IMR-90 (cell line): ENCODE measurements at regions not wholly inside any gene's neighbourhood (a gene's known extent, or its start where the extent isn't known, plus 50 kb on each side); places are given as distances from the start of the nearest gene placed in this dataset.

Source experiments
- ATAC-seq: fragments of 200-7000 bp; cut with Tn5 transposase; 2 replicates; pipeline ENCODE4 v1.9.1; 2020; ENCODE audit warnings: low read depth, mild to moderate bottlenecking, moderate library complexity
- BruUV-seq: library from RNA; stranded (reverse); fragments of 400-500 nt; replicated peaks from 2 replicates; lab custom pipeline; 2021; lab: Mats Ljungman, UMichigan
- CTCF ChIA-PET: fragments of 300-600 bp; formaldehyde crosslinking; extraction: SDS; loops from one replicate; lab custom pipeline; 2021; ENCODE audit warnings: antibody characterized with exemption; lab: Yijun Ruan, JAX
- POLR2A ChIA-PET: fragments of 300-600 bp; sonication (Branson Sonifier 250); formaldehyde crosslinking; loops from one replicate; lab custom pipeline; 2022; ENCODE audit warnings: antibody characterized with exemption; ENCODE audit not compliant: unreplicated experiment; lab: Charles Lee
- DNase-seq: peaks from one replicate; pipeline ENCODE4 v3.0.0; 2013
- H2AFZ ChIP-seq: replicated peaks from 2 replicates; pipeline ENCODE3; 2013; ENCODE audit warnings: low read length, mild to moderate bottlenecking; ENCODE audit not compliant: poor library complexity
- H2AK5ac ChIP-seq: 2 replicates; pipeline ENCODE4 v1.6.1; 2013; ENCODE audit warnings: low read depth, low read length, inconsistent platforms
- H2AK9ac ChIP-seq: replicated peaks from 2 replicates; pipeline ENCODE3; 2013; ENCODE audit warnings: mild to moderate bottlenecking, low read depth, low read length, moderate library complexity; ENCODE audit not compliant: poor library complexity
- H2BK120ac ChIP-seq: 2 replicates; pipeline ENCODE4 v1.6.1; 2013; ENCODE audit warnings: low read depth, low read length, inconsistent platforms
- H2BK15ac ChIP-seq: 3 replicates; pipeline ENCODE4 v1.6.1; 2013; ENCODE audit warnings: low read depth, low read length, inconsistent platforms
- H2BK20ac ChIP-seq: 2 replicates; pipeline ENCODE4 v1.6.1; 2013; ENCODE audit warnings: low read depth, mild to moderate bottlenecking, inconsistent platforms, low read length, moderate library complexity
- H2BK5ac ChIP-seq: 2 replicates; pipeline ENCODE4 v1.6.1; 2013; ENCODE audit warnings: mild to moderate bottlenecking, low read depth, low read length, inconsistent platforms; ENCODE audit not compliant: poor library complexity, severe bottlenecking
- H3K14ac ChIP-seq: replicated peaks from 2 replicates; pipeline ENCODE4 v1.6.1; 2013; ENCODE audit warnings: low read depth, low read length, inconsistent platforms
- H3K18ac ChIP-seq: 2 replicates; pipeline ENCODE4 v1.6.1; 2013; ENCODE audit warnings: low read depth, low read length, control low read depth
- H3K23ac ChIP-seq: 2 replicates; pipeline ENCODE4 v1.6.1; 2013; ENCODE audit warnings: low read depth, low read length, inconsistent platforms
- H3K27ac ChIP-seq: 2 replicates; pipeline ENCODE4 v1.5.1; 2013; ENCODE audit warnings: mild to moderate bottlenecking, control low read depth, low read length; ENCODE audit not compliant: insufficient read depth
- H3K27me3 ChIP-seq: 2 replicates; pipeline ENCODE4 v1.6.1; 2013; ENCODE audit warnings: low read length; ENCODE audit not compliant: control insufficient read depth, insufficient read depth
- H3K36me3 ChIP-seq: 2 replicates; pipeline ENCODE4 v1.6.1; 2013; ENCODE audit warnings: low read length, mixed read lengths; ENCODE audit not compliant: control insufficient read depth, insufficient read depth
- H3K4ac ChIP-seq: 2 replicates; pipeline ENCODE4 v1.6.1; 2013; ENCODE audit warnings: low read depth, low read length, inconsistent platforms
- H3K4me1 ChIP-seq: 2 replicates; pipeline ENCODE4 v1.6.1; 2013; ENCODE audit warnings: low read length, mixed read lengths; ENCODE audit not compliant: control insufficient read depth, insufficient read depth
- H3K4me2 ChIP-seq: 2 replicates; pipeline ENCODE4 v1.6.1; 2013; ENCODE audit warnings: low read depth, mild to moderate bottlenecking, control low read depth, low read length, moderate library complexity
- H3K4me3 ChIP-seq: 2 replicates; pipeline ENCODE4 v1.5.1; 2013; ENCODE audit warnings: low read depth, mild to moderate bottlenecking, control low read depth, low read length, moderate library complexity; ENCODE audit not compliant: insufficient read depth
- H3K56ac ChIP-seq: 2 replicates; pipeline ENCODE4 v1.6.1; 2013; ENCODE audit warnings: low read length, inconsistent platforms; ENCODE audit not compliant: insufficient read depth; ENCODE audit errors: extremely low read depth
- H3K79me1 ChIP-seq, 2 experiments: 2 replicates each; pipeline ENCODE4 v1.6.1; 2013; ENCODE audit warnings: low read length in 2 of 2, inconsistent platforms in 1 of 2, low read depth in 1 of 2
- H3K9ac ChIP-seq: 2 replicates; pipeline ENCODE4 v1.6.1; 2013; ENCODE audit warnings: low read depth, low read length, control low read depth
- H3K9me1 ChIP-seq: 2 replicates; pipeline ENCODE4 v1.6.1; 2013; ENCODE audit warnings: low read length, inconsistent platforms; ENCODE audit not compliant: insufficient read depth
- H3K9me3 ChIP-seq: 2 replicates; pipeline ENCODE4 v1.6.1; 2013; ENCODE audit warnings: low read length; ENCODE audit not compliant: control insufficient read depth, insufficient read depth
- H4K20me1 ChIP-seq: 2 replicates; pipeline ENCODE4 v1.6.1; 2013; ENCODE audit warnings: low read length, inconsistent platforms; ENCODE audit not compliant: insufficient read depth
- H4K5ac ChIP-seq: 2 replicates; pipeline ENCODE4 v1.6.1; 2013; ENCODE audit warnings: mild to moderate bottlenecking, low read depth, low read length, control low read depth
- H4K8ac ChIP-seq, 2 experiments: 2 replicates each; pipeline ENCODE4 v1.6.1; 2013; ENCODE audit warnings: low read depth in 2 of 2, low read length in 2 of 2, control low read depth in 1 of 2, inconsistent platforms in 1 of 2
- H4K91ac ChIP-seq: 2 replicates; pipeline ENCODE4 v1.6.1; 2013; ENCODE audit warnings: low read depth, low read length, inconsistent platforms; ENCODE audit not compliant: insufficient read depth
- CEBPB ChIP-seq: IDR thresholded peaks from 2 replicates; pipeline ENCODE4 v1.6.1; 2012; ENCODE audit warnings: low read depth, low read length, improper control_type of control experiment
- MAFK ChIP-seq: IDR thresholded peaks from 2 replicates; pipeline ENCODE4 v1.6.1; 2012; ENCODE audit warnings: low read depth, low read length, improper control_type of control experiment
- MXI1 ChIP-seq: IDR thresholded peaks from 2 replicates; pipeline ENCODE4 v1.6.1; 2012; ENCODE audit warnings: low read depth, mild to moderate bottlenecking, low read length, moderate library complexity, borderline replicate concordance
- NFE2L2 ChIP-seq: fragments of 150-350 bp; IDR thresholded peaks from 2 replicates; pipeline ENCODE4 v1.6.1; 2016; ENCODE audit warnings: low read depth, mild to moderate bottlenecking, low read length
- POLR2A ChIP-seq: IDR thresholded peaks from 2 replicates; pipeline ENCODE4 v1.6.1; 2012; ENCODE audit warnings: mild to moderate bottlenecking, low read depth, low read length
- RAD21 ChIP-seq: IDR thresholded peaks from 2 replicates; pipeline ENCODE4 v1.6.1; 2012; ENCODE audit warnings: low read length, improper control_type of control experiment
- RCOR1 ChIP-seq: IDR thresholded peaks from 2 replicates; pipeline ENCODE4 v1.6.1; 2012; ENCODE audit warnings: mild to moderate bottlenecking, low read length, improper control_type of control experiment; ENCODE audit not compliant: insufficient replicate concordance
- RFX5 ChIP-seq: IDR thresholded peaks from 2 replicates; pipeline ENCODE4 v1.8.0; 2012; ENCODE audit warnings: low read depth, mild to moderate bottlenecking, low read length, moderate library complexity
- SMC3 ChIP-seq: fragments of 150-350 bp; IDR thresholded peaks from 2 replicates; pipeline ENCODE4 v1.6.1; 2016; ENCODE audit warnings: low read depth, mild to moderate bottlenecking, antibody characterized with exemption, low read length, moderate library complexity
- USF2 ChIP-seq: fragments of 150-350 bp; IDR thresholded peaks from 2 replicates; pipeline ENCODE4 v1.6.1; 2017; ENCODE audit warnings: mild to moderate bottlenecking, antibody characterized with exemption, low read length, low read depth
- WGBS, 2 experiments: methylation state at CpG; one replicate each; pipeline versions ENCODE4 v1.1.5 to v1.1.7; 2013; ENCODE audit warnings: missing lambda C conversion rate in 2 of 2; ENCODE audit not compliant: insufficient read length in 1 of 2; ENCODE audit errors: extremely low coverage in 2 of 2; 5-methylcytosine and 5-hydroxymethylcytosine counted together
- dilution Hi-C: fragments of 300-500 bp; cut with HindIII; formaldehyde crosslinking; loops from one replicate; pipeline ENCODE4 v1.14.3; 2018; ENCODE audit warnings: low sequenced_read_pairs; ENCODE audit not compliant: unreplicated experiment
- in situ Hi-C: fragments of 300-500 bp; cut with MboI; formaldehyde crosslinking; loops from 3 replicates; pipeline ENCODE4 v1.14.3; 2019; ENCODE audit warnings: low sequenced_read_pairs, inconsistent platforms, mixed read lengths
- intact Hi-C: fragments of 100-400 bp; cut with micrococcal nuclease; formaldehyde crosslinking; loops from 2 replicates; pipeline ENCODE4 v1.10.0; 2022

DNA sequence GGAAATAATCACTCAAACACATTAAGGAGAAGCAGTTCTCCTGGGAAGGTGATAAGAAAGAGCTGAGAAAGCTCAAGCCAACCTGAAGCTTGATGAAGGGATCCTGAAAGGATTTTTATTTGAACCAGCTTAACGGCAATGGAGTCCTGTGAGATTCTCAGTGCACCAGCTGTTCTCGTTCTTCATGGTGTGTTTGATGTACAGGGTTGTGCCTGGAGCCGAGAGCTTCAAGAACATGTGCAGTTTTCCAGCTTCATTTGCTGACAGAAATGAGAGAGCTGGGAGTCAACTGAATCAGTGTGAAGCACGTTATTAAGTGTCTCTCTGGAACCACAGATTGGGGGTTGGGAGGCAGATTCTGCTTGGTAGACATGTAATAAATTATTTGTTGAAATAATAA lies 115.7 kb downstream of the ANKRD50 start:
- Histone ChIP-seq H2BK5ac (no peak overlapping the region), H3K4ac (no peak overlapping the region), H2BK120ac (no peak overlapping the region), H3K23ac (no peak overlapping the region), H2AK5ac (no peak overlapping the region), H3K4me2 (no peak overlapping the region), H3K9me1 (no peaks in the 10 kb centered on the region), H3K14ac (no peak overlapping the region), H3K9ac (no peak overlapping the region), H3K9me3 (no peaks in the 10 kb centered on the region), H3K36me3 (no peaks in the 10 kb centered on the region), H3K56ac (no peak overlapping the region), H3K18ac (no peak overlapping the region), H3K4me3 (no peak overlapping the region), H3K27ac (no peak overlapping the region), H3K27me3 (no peaks in the 10 kb centered on the region), H2AFZ (no peak overlapping the region), H3K4me1 (no peaks in the 10 kb centered on the region), H2AK9ac (no peak overlapping the region), H4K91ac (no peak overlapping the region), H4K20me1 (no peaks in the 10 kb centered on the region), H4K8ac (no peak overlapping the region), H4K5ac (no peak overlapping the region), H2BK20ac (no peak overlapping the region), H3K79me1 (no peaks in the 10 kb centered on the region), H2BK15ac (no peak overlapping the region)
- TF ChIP-seq USF2: no peak
- TF ChIP-seq MAFK: no peak
- TF ChIP-seq RCOR1: no peak
- TF ChIP-seq POLR2A: no peak
- no peak for TF ChIP-seq NFE2L2
- no peak for TF ChIP-seq RAD21
- no peak for TF ChIP-seq RFX5
- TF ChIP-seq MXI1: no peak
- TF ChIP-seq SMC3: no peak
- no peak for TF ChIP-seq CEBPB
- POLR2A ChIA-PET: no interaction called here
- DNase-seq (no peak), ATAC-seq (no peak)
- CTCF ChIA-PET: interaction anchor here (1.0 to 1.2 kb wide), 2 partner anchors 11 to 13 kb away, joined by 3 read pairs; no protein-coding TSS in a partner anchor
- no TSS peak for BruUV-seq
- dilution Hi-C loops (no loop called here), in situ Hi-C loops (no loop called here), intact Hi-C loops (no loop called here)
- 17% methylated on average over 2 of the region's 4 CpGs; no CpG with 5 or more reads in 1 of the 2 experiments for WGBS, 2 experiments
